ENCODE measurements at regions not wholly inside any gene's neighbourhood (a gene's known extent, or its start where the extent isn't known, plus 50 kb on each side); places are given as distances from the start of the nearest gene placed in this dataset.

DNA sequence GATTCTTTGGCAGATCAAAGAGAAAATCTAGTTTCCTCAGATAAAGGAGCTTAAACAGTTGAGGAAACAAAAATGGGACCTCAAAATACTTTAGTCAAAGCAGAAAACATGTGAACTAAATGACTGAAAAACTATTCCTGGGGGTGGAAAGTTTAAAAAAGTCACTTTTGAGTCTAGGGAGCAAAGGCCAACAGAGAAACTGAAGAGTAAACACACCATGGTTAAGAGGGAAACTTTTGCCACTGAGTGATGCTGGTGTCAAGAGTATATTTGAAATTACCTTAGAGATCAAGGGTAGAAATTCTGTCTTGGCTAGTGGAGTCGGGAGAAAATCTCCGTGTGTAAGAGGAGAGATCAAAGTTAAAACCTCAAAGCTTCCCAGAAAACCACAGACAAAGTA, 501.2 kb upstream of the ADGRL4 start:
- TF ChIP-seq POLR2A (IDR thresholded peaks at IDR 0.05; ENCODE audit: low read depth): no peak
- no peak for TF ChIP-seq POLR2AphosphoS5 (IDR thresholded peaks at IDR 0.05)
- TF ChIP-seq, protein P1, sequence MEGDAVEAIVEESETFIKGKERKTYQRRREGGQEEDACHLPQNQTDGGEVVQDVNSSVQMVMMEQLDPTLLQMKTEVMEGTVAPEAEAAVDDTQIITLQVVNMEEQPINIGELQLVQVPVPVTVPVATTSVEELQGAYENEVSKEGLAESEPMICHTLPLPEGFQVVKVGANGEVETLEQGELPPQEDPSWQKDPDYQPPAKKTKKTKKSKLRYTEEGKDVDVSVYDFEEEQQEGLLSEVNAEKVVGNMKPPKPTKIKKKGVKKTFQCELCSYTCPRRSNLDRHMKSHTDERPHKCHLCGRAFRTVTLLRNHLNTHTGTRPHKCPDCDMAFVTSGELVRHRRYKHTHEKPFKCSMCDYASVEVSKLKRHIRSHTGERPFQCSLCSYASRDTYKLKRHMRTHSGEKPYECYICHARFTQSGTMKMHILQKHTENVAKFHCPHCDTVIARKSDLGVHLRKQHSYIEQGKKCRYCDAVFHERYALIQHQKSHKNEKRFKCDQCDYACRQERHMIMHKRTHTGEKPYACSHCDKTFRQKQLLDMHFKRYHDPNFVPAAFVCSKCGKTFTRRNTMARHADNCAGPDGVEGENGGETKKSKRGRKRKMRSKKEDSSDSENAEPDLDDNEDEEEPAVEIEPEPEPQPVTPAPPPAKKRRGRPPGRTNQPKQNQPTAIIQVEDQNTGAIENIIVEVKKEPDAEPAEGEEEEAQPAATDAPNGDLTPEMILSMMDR (IDR thresholded peaks at IDR 0.05): no peak
